Skeletal muscle satellite cell (primary cell): ENCODE measurements at regions not wholly inside any gene's neighbourhood (a gene's known extent, or its start where the extent isn't known, plus 50 kb on each side); places are given as distances from the start of the nearest gene placed in this dataset.

ENCODE experiments used
- H3K27me3 ChIP-seq: 2 replicates; pipeline ENCODE4 v1.7.0; 2013; ENCODE audit warnings: low read length; ENCODE audit not compliant: control insufficient read depth, insufficient read depth
- H3K36me3 ChIP-seq: 2 replicates; pipeline ENCODE4 v1.7.0; 2013; ENCODE audit warnings: mild to moderate bottlenecking, control low read depth, low read length; ENCODE audit not compliant: insufficient read depth
- H3K4me1 ChIP-seq: 2 replicates; pipeline ENCODE4 v1.7.0; 2013; ENCODE audit warnings: low read length; ENCODE audit not compliant: control insufficient read depth, insufficient read depth
- H3K4me2 ChIP-seq: 2 replicates; pipeline ENCODE4 v1.7.0; 2013; ENCODE audit warnings: mild to moderate bottlenecking, low read length
- H3K4me3 ChIP-seq: 2 replicates; pipeline ENCODE4 v1.7.0; 2013; ENCODE audit warnings: low read length
- H3K9ac ChIP-seq: 2 replicates; pipeline ENCODE4 v1.7.0; 2013; ENCODE audit warnings: mild to moderate bottlenecking, low read depth, low read length, moderate library complexity
- H3K9me3 ChIP-seq: replicated peaks from 2 replicates; pipeline ENCODE4 v1.7.0; 2013; ENCODE audit warnings: mild to moderate bottlenecking, control low read depth, low read length

DNA sequence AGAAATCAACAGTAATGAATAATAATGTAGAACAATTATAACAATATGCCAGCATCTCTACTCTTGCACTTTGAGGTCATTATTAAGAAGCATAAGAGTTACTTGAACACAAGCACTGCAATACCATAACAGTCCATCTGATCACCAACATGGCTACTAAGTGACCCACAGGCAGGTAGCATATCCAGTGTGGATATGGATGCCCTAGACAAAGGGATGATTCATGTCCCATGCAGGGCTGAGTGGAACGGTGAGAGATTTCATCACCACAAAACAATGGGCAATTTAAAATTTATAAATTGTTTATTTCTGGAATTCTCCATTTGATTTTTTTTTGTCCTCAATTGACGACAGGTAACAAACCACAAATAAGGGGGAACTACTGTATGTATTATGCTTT lies 107.7 kb upstream of the TSC22D2 start:
- Histone ChIP-seq H3K36me3 (no peaks in the 10 kb centered on the region), H3K27me3 (no peaks in the 10 kb centered on the region), H3K9me3 (no peaks in the 10 kb centered on the region), H3K4me1 (peaks cover 30% of the 10 kb centered on the region), H3K4me2 (peak overlapping the region; percentile 16), H3K4me3 (no peak overlapping the region), H3K9ac (no peak overlapping the region)

DNA sequence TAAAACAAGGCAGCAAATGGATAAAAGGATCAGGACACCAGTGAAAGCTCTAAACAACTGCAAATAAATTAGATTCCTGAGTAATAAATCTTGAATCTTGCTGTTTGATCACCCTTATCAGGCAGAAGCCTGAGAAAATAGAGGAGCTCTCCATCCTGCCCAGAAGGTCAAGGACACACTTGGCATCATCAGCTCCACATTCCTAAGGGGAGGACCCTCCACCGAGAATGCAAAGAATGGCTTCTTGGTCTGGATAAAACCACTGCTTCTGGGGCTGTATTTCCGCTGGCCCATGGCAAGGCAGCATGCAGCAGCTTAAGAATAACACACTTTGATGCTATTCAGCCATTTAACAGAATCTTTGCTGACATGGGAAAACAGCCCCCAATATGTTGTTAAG lies 108.9 kb upstream of the TSC22D2 start:
- H3K4me3 ChIP-seq = no peak overlapping the region
- H3K4me2 ChIP-seq = no peak overlapping the region
- H3K27me3 ChIP-seq = no peaks in the 10 kb centered on the region
- H3K9me3 ChIP-seq = no peaks in the 10 kb centered on the region
- H3K36me3 ChIP-seq = no peaks in the 10 kb centered on the region
- no peak overlapping the region for H3K9ac ChIP-seq
- H3K4me1 ChIP-seq = peaks cover 30% of the 10 kb centered on the region

DNA sequence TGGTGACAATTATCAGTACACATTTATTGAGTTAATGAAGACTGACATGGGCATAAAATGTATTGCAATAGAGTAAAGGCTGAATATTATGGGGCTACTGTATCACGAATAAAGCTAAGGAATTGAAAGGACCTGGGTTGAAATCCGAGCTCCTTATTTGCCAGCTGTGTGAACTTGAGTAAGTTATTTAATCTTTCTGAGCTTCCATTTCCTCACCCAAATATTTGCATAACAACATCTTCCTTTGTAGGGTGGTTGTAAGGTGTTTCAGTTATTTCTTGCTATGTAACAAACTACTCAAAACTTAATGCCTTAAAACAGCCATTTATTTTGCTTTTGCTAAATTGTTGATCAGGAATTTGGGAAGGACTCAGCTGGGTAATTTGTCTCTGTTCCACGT lies 111.1 kb upstream of the TSC22D2 start:
- Histone ChIP-seq H3K4me1 (peaks cover 35% of the 10 kb centered on the region), H3K4me3 (no peak overlapping the region), H3K36me3 (no peaks in the 10 kb centered on the region), H3K9me3 (no peaks in the 10 kb centered on the region), H3K4me2 (no peak overlapping the region), H3K9ac (no peak overlapping the region), H3K27me3 (no peaks in the 10 kb centered on the region)

DNA sequence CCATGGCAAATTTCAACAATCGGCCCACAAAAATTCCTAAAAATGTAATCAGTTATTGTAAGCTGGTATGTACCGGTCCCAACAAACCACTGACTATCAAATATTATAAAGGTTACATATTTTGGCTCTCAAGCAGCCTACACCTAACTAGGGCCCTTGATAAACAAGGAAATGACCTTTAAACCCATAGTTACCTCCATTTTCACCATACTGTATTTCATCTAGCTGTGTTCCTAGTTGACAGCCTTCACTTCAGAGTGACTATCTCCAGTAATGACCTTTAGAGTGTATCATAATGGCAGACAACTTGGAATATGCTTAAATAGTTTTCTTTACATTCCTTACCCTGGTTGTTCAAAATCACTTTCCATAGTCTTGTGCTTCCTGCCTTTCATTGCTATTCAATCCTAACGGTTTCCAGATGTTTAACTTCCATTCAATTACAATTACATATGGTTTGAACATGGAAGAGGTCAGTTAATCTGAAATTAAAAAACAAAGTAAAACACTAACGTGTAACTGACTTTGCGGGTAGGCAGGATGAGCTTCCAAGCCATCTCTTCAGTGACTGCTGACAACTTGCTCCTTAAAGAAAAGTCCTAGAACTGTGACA lies 111.9 kb upstream of the TSC22D2 start:
- Histone ChIP-seq H3K4me3 (no peak overlapping the region), H3K36me3 (no peaks in the 10 kb centered on the region), H3K9me3 (no peaks in the 10 kb centered on the region), H3K4me2 (no peak overlapping the region), H3K4me1 (peaks cover 27% of the 10 kb centered on the region), H3K27me3 (no peaks in the 10 kb centered on the region), H3K9ac (no peak overlapping the region)

DNA sequence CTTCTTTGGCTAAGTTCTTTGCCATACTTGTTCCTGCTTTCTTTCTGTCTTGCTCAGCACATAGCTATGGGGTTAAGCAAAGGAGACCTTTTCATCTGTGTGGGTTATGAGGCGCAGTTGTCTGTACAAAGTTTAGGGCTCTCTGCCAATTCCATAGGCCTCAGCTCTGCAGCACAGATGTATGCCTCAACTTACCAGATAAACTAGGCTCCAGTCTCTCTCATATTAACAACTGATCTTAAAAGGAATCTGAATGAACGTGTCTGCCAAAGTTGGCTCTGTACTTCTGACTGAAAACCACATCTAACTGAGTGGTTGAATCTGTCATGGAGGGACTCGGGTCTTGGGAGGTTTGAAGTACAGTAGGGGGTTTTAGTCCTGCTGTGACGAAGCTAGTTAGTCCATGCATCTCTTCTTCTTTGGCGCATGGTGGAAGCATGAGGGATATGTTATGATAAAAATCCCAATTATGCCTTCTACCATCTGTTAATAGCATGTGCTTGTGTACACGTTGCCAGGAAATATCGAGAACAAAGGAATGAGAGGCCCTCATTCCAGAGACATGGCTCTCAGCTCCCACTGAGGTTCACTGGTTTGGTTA lies 114.6 kb upstream of the TSC22D2 start:
- Histone ChIP-seq H3K9me3 (no peaks in the 10 kb centered on the region), H3K4me2 (peak overlapping the region; percentile 37), H3K9ac (no peak overlapping the region), H3K36me3 (no peaks in the 10 kb centered on the region), H3K27me3 (no peaks in the 10 kb centered on the region), H3K4me3 (no peak overlapping the region), H3K4me1 (peaks cover 14% of the 10 kb centered on the region)

DNA sequence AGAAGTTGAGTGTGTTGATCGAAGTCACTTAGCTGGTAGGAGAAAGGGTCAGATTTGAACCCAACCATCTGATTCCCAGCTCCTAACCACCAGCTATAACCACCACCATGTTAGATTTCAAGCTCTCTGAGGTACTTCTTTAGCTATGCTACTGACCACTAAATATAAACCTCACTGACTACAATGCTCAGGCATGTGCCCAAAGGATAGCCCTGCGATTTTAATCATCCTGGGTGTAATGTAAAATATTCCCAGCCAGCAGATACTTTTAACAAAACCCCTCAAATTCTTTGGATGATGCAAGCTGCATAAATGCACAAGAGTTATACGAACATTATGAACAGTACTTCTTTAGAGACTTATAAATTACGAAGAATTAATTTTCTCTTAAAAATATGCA lies 115.2 kb upstream of the TSC22D2 start:
- Histone ChIP-seq H3K4me3 (no peak overlapping the region), H3K36me3 (no peaks in the 10 kb centered on the region), H3K27me3 (no peaks in the 10 kb centered on the region), H3K9ac (no peak overlapping the region), H3K4me2 (peak overlapping the region; percentile 37), H3K9me3 (no peaks in the 10 kb centered on the region), H3K4me1 (peaks cover 14% of the 10 kb centered on the region)

DNA sequence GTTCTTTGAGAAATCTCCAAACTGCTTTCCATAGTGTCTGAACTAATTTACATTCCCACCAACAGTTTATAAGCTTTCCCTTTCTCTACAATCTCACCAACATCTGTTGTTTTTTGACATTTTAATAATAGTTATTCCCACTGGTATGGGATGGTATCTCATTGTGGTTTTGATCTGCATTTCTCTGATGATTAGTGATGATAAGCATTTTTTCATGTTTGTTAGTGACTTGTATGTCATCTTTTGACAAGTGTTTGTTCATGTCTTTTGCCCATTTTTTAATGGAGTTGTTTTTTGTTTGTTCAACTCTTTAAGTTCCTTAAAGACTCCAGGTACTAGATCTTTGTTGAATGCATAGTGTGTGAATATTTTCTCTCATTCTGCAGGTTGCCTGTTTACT lies 116.6 kb upstream of the TSC22D2 start:
- no peaks in the 10 kb centered on the region for H3K36me3 ChIP-seq
- H3K4me1 ChIP-seq = peaks cover 14% of the 10 kb centered on the region
- H3K9ac ChIP-seq = no peak overlapping the region
- H3K4me2 ChIP-seq = no peak overlapping the region
- H3K27me3 ChIP-seq = no peaks in the 10 kb centered on the region
- no peak overlapping the region for H3K4me3 ChIP-seq
- no peaks in the 10 kb centered on the region for H3K9me3 ChIP-seq

DNA sequence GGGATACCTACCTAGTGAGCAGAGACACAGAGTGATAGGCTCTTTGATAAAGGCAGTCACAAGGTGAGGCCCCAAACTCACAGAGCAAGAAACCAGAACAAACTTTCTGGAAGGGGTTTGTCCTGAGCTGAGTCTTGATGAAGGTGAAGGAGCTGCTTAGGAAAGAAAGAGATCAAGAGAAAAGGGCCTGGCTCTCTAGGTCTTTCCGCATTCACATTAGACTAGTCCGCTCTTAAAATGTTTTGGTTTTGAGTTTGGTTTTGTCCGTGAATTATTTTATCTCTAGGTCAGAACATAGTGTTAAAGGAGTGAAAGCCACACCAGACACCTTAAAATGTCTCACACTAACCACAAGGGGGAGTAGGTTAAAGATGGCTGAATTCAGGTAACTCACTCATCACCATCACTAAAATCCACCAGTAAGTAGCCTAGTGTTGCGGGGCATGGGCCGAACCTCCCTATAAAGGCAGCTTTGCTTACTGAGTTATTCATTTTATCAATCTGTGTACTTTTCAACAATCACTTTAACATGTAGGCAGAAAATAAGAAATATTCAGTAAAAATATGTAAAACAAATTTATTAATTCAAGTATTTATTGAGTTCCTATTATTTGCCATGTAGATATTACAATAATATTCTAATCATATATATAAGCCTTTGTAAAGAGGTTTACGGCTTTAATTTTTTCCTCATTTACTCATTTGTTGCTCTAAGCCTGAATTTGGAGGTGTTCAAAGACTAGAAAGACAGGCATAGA lies 121.5 kb upstream of the TSC22D2 start:
- Histone ChIP-seq H3K9ac (no peak overlapping the region), H3K9me3 (no peaks in the 10 kb centered on the region), H3K4me3 (no peak overlapping the region), H3K36me3 (no peaks in the 10 kb centered on the region), H3K4me2 (no peak overlapping the region), H3K27me3 (no peaks in the 10 kb centered on the region), H3K4me1 (no peaks in the 10 kb centered on the region)

DNA sequence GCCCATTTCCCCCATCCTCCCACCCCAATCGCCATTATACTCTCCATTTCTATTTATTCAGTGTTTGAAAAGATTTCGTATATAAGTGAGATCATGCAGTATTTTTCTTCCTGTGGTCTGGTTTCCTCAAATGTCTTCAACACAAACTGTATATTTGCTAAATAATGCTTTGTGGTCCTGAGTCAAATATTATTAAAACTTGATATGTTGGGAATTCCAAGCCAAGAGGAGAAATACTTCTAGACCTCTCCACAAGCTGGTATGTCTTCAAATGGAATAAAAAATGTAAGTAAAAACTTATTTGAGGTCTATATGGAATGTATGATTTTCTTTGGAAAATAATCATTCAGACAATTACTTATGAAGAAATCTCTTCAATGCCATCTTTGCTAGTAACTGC lies 122.5 kb upstream of the TSC22D2 start:
- Histone ChIP-seq H3K27me3 (no peaks in the 10 kb centered on the region), H3K9ac (no peak overlapping the region), H3K4me1 (no peaks in the 10 kb centered on the region), H3K4me2 (no peak overlapping the region), H3K9me3 (no peaks in the 10 kb centered on the region), H3K4me3 (no peak overlapping the region), H3K36me3 (no peaks in the 10 kb centered on the region)

DNA sequence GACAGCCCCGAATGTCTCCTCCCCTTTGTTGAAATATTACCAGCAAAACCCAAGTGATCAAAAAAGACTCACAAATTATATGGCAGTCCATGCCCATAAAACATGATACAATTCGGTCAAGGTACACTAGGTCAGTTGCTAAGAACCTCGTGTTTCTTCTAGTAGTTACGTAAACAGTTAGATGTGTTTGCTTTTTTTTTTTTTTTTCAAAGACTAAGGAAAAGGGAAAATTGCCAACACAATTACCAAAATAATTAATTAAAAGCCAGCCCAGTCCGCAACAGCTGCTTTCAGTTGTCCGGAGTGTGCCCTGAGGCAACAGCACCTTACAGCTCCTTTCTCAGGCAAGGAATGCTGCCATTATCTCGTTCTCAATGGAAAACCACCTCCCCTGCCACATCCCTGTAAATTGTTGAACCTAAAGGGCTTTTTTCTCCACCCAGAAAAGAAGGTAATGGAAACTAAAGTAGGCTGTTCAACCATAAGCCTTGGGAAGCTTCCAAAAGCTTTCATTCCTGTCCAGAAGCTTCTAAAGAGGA lies 129.2 kb upstream of the TSC22D2 start:
- no peak overlapping the region for H3K4me3 ChIP-seq
- peaks cover 8% of the 10 kb centered on the region for H3K4me1 ChIP-seq
- H3K4me2 ChIP-seq = no peak overlapping the region
- no peaks in the 10 kb centered on the region for H3K36me3 ChIP-seq
- H3K9me3 ChIP-seq = no peaks in the 10 kb centered on the region
- H3K9ac ChIP-seq = no peak overlapping the region
- no peaks in the 10 kb centered on the region for H3K27me3 ChIP-seq

DNA sequence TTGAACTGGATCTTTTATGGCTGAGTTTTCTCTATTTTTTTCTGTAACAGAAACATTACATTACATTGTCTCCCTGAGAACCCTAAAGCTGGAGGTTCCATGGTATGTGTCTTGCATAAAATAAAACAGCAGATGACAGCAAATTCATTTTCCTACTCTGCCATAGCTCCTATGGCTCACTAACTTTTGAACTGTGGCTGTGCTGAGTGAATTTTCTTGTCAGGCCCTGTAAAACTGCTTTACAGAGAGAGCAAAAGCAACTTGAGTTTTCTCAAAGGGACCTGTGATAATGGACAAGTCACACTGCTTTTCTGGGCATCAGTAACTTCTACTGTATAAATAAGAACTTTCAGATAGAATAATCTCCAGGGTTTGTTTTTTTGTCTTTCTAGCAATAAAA lies 129.9 kb upstream of the TSC22D2 start:
- Histone ChIP-seq H3K4me2 (no peak overlapping the region), H3K4me3 (no peak overlapping the region), H3K36me3 (no peaks in the 10 kb centered on the region), H3K4me1 (peaks cover 8% of the 10 kb centered on the region), H3K9me3 (no peaks in the 10 kb centered on the region), H3K9ac (no peak overlapping the region), H3K27me3 (no peaks in the 10 kb centered on the region)
